OCI-M2 (cell line): ENCODE measurements at regions not wholly inside any gene's neighbourhood (a gene's known extent, or its start where the extent isn't known, plus 50 kb on each side); places are given as distances from the start of the nearest gene placed in this dataset.
"Not testable (repeated sequence)": the region's sequence is repeated elsewhere in the genome, so short reads cannot be mapped to it uniquely, and the experiment has no call there.

Experiments
- DNase-seq: peaks from one replicate; lab custom pipeline; 2025; ENCODE audit not compliant: unreplicated experiment; lab: John Stamatoyannopoulos, UW

GRCh38 chr5:101664071-101664791 lies 631.9 kb downstream of the SLCO4C1 start:
- no peak for DNase-seq

GRCh38 chr5:101663543-101663942 lies 632.5 kb downstream of the SLCO4C1 start:
- no peak for DNase-seq

GRCh38 chr5:101662263-101662662 lies 633.8 kb downstream of the SLCO4C1 start:
- no peak for DNase-seq

- no peak for DNase-seq
These were observed 637.7 kb downstream of the SLCO4C1 start for GRCh38 chr5:101658433-101658832.

- DNase-seq, result no peak
These were observed 642.1 kb downstream of the SLCO4C1 start for GRCh38 chr5:101653996-101654395.

GRCh38 chr5:101647861-101648260 lies 648.2 kb downstream of the SLCO4C1 start:
- no peak for DNase-seq

GRCh38 chr5:101643794-101644193 lies 652.3 kb downstream of the SLCO4C1 start:
- no peak for DNase-seq

GRCh38 chr5:101637599-101637998 lies 658.5 kb downstream of the SLCO4C1 start:
- DNase-seq, result no peak

- DNase-seq, result not testable (repeated sequence)
These were observed 668.3 kb downstream of the SLCO4C1 start for GRCh38 chr5:101627770-101628169.

GRCh38 chr5:101626572-101626971 lies 669.5 kb downstream of the SLCO4C1 start:
- no peak for DNase-seq

GRCh38 chr5:101611039-101611438 lies 685.0 kb downstream of the SLCO4C1 start:
- no peak for DNase-seq

- no peak for DNase-seq
These were observed 687.8 kb downstream of the SLCO4C1 start for GRCh38 chr5:101608322-101608721.

GRCh38 chr5:101605700-101606099 lies 690.4 kb downstream of the SLCO4C1 start:
- no peak for DNase-seq

GRCh38 chr5:101600614-101601013 lies 695.5 kb downstream of the SLCO4C1 start:
- DNase-seq, result no peak

GRCh38 chr5:101590384-101590783 lies 687.3 kb upstream of the ST8SIA4 start:
- no peak for DNase-seq

- no peak for DNase-seq
These were observed 682.3 kb upstream of the ST8SIA4 start for GRCh38 chr5:101585366-101585765.

GRCh38 chr5:101580591-101580990 lies 677.5 kb upstream of the ST8SIA4 start:
- no peak for DNase-seq

GRCh38 chr5:101574017-101574416 lies 670.9 kb upstream of the ST8SIA4 start:
- DNase-seq, result no peak

- no peak for DNase-seq
These were observed 657.9 kb upstream of the ST8SIA4 start for GRCh38 chr5:101561018-101561417.

GRCh38 chr5:101543780-101544179 lies 640.7 kb upstream of the ST8SIA4 start:
- no peak for DNase-seq

- no peak for DNase-seq
These were observed 636.2 kb upstream of the ST8SIA4 start for GRCh38 chr5:101539315-101539714.

GRCh38 chr5:101535626-101536025 lies 632.5 kb upstream of the ST8SIA4 start:
- DNase-seq, result no peak

- DNase-seq, result no peak
These were observed 631.5 kb upstream of the ST8SIA4 start for GRCh38 chr5:101534491-101535110.
